ENCODE measurements at regions not wholly inside any gene's neighbourhood (a gene's known extent, or its start where the extent isn't known, plus 50 kb on each side); places are given as distances from the start of the nearest gene placed in this dataset.

GRCh38 chr2:136399667-136400289 is 281.8 kb upstream of the CXCR4 start:
- H3K4me2 ChIP-seq: no peak overlapping the region
- no peaks in the 10 kb centered on the region for H3K9me3 ChIP-seq
- 40% methylated on average over 6 of the region's 6 CpGs for WGBS (ENCODE audit: low lambda C conversion rate)
- no peaks in the 10 kb centered on the region for H4K20me1 ChIP-seq (ENCODE audit: insufficient read depth)
- no peak for TF ChIP-seq EP300 (IDR thresholded peaks at IDR 0.05; ENCODE audit: borderline replicate concordance in 1 of 2, low read depth in 1 of 2, low read length in 1 of 2)
- no peak for TF ChIP-seq USF2 (IDR thresholded peaks at IDR 0.05; ENCODE audit: borderline replicate concordance, low read depth, low read length)
- TF ChIP-seq CHD2 (IDR thresholded peaks at IDR 0.05; ENCODE audit: low read length, partially characterized antibody): no peak
- TF ChIP-seq CTCF (IDR thresholded peaks at IDR 0.05): no peak
- TF ChIP-seq MXI1 (IDR thresholded peaks at IDR 0.05; ENCODE audit: low read depth, low read length): no peak
- no peak for TF ChIP-seq RCOR1 (IDR thresholded peaks at IDR 0.05; ENCODE audit: low read length)
- TF ChIP-seq TAF1 (IDR thresholded peaks at IDR 0.05; ENCODE audit: borderline replicate concordance, low read depth, low read length): no peak
- no peak for TF ChIP-seq RXRA (IDR thresholded peaks at IDR 0.05; ENCODE audit: borderline replicate concordance, low read depth)
- no peak for TF ChIP-seq SIN3A (IDR thresholded peaks at IDR 0.05; ENCODE audit: borderline replicate concordance, low read depth, low read length)
- no peak for TF ChIP-seq USF1 (IDR thresholded peaks at IDR 0.05; ENCODE audit: borderline replicate concordance, low read depth)
- H2AFZ ChIP-seq (ENCODE audit: low read depth): no peak overlapping the region
- ChIA-PET POLR2A (no interaction called here), CTCF (interaction anchor here (1.2 kb wide), 1 partner anchor 20 kb away, joined by 3 read pairs; no protein-coding TSS in a partner anchor)
- no peak overlapping the region for H3K4me3 ChIP-seq (ENCODE audit: low read depth in 2 of 2, low read length in 1 of 2)
- H3K27ac ChIP-seq (ENCODE audit: low read depth in 2 of 2, low read length in 1 of 2): no peak overlapping the region
- H3K79me2 ChIP-seq (ENCODE audit: insufficient read depth): no peaks in the 10 kb centered on the region
- no peaks in the 10 kb centered on the region for H3K27me3 ChIP-seq (ENCODE audit: insufficient read depth)
- H3K36me3 ChIP-seq (replicated peaks in 1 of 2; ENCODE audit: control insufficient read depth in 1 of 2, insufficient read depth in 2 of 2, low read length in 1 of 2): no peaks in the 10 kb centered on the region
- no peak for DNase-seq
- H3K9me2 ChIP-seq: no peaks in the 10 kb centered on the region
- no peaks in the 10 kb centered on the region for H3F3A ChIP-seq (replicated peaks; ENCODE audit: insufficient read depth)
- H3K9ac ChIP-seq: no peak overlapping the region
- no peaks in the 10 kb centered on the region for H3K4me1 ChIP-seq (ENCODE audit: control insufficient read depth in 1 of 2, insufficient read depth in 2 of 2, low read depth in 1 of 2, low read length in 1 of 2)

- no peak for TF ChIP-seq CHD2 (IDR thresholded peaks at IDR 0.05; ENCODE audit: low read length, partially characterized antibody)
- H3K9me2 ChIP-seq: no peaks in the 10 kb centered on the region
- ChIA-PET CTCF (interaction anchor here (1.2 to 2.3 kb wide), 2 partner anchors 9 to 11 kb away, joined by 3 to 7 read pairs; no protein-coding TSS in a partner anchor), POLR2A (no interaction called here)
- H3K27ac ChIP-seq (ENCODE audit: low read depth in 2 of 2, low read length in 1 of 2): no peak overlapping the region
- H3F3A ChIP-seq (replicated peaks; ENCODE audit: insufficient read depth): no peaks in the 10 kb centered on the region
- H3K9ac ChIP-seq: no peak overlapping the region
- H3K9me3 ChIP-seq: no peaks in the 10 kb centered on the region
- 23% methylated on average over 2 of the region's 2 CpGs for WGBS (ENCODE audit: low lambda C conversion rate)
- H2AFZ ChIP-seq (ENCODE audit: low read depth): no peak overlapping the region
- H4K20me1 ChIP-seq (ENCODE audit: insufficient read depth): no peaks in the 10 kb centered on the region
- no peaks in the 10 kb centered on the region for H3K79me2 ChIP-seq (ENCODE audit: insufficient read depth)
- no peaks in the 10 kb centered on the region for H3K27me3 ChIP-seq (ENCODE audit: insufficient read depth)
- H3K4me3 ChIP-seq (ENCODE audit: low read depth in 2 of 2, low read length in 1 of 2): no peak overlapping the region
- no peak for DNase-seq
- H3K4me1 ChIP-seq (ENCODE audit: control insufficient read depth in 1 of 2, insufficient read depth in 2 of 2, low read depth in 1 of 2, low read length in 1 of 2): no peaks in the 10 kb centered on the region
- H3K4me2 ChIP-seq: no peak overlapping the region
- no peaks in the 10 kb centered on the region for H3K36me3 ChIP-seq (replicated peaks in 1 of 2; ENCODE audit: control insufficient read depth in 1 of 2, insufficient read depth in 2 of 2, low read length in 1 of 2)
Measured at GRCh38 chr2:136395582-136395981, 277.6 kb upstream of the CXCR4 start.
